KG1 (cell line): ENCODE measurements at regions not wholly inside any gene's neighbourhood (a gene's known extent, or its start where the extent isn't known, plus 50 kb on each side); places are given as distances from the start of the nearest gene placed in this dataset.

Source experiments
- DNase-seq: peaks from one replicate; lab custom pipeline; 2025; lab: John Stamatoyannopoulos, UW

DNA sequence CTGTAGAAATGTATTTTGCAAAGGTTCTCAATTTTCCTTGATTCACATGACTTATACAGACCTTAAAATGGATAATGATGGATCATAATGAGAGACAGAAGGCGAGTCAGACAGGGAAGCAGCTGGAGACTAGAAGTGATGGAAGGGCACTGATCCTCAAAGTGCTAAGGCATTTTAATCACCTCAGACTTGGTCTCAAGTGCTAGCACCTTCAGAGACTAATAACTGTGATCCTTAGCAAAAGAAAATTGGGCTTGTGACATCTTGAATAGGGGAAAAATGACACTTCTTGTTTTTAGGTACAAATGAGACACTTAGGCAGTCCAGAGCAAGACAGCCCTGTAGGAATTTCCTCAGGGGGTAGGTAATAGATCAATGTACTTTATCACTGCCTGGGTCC is 1011.7 kb downstream of the SQOR start:
- no peak for DNase-seq

DNA sequence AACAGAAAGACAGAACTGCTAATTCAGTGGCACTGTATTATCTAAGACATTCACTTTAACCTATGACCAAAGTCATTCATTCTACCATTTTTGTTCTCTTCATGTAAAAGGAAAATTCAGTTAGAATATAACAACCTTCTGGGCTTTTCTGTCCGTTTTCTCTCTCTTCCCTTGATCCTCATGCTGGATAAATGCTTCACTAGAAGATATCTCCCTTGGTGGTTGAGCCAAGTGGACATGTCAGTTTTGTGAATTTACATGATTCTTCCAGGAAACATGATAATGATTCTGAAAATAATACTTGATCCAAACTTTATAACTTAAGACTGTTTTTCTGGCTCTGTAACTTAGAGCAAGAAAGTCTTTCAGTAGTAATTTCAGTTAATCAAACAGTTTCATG is 1012.2 kb downstream of the SQOR start:
- no peak for DNase-seq

DNA sequence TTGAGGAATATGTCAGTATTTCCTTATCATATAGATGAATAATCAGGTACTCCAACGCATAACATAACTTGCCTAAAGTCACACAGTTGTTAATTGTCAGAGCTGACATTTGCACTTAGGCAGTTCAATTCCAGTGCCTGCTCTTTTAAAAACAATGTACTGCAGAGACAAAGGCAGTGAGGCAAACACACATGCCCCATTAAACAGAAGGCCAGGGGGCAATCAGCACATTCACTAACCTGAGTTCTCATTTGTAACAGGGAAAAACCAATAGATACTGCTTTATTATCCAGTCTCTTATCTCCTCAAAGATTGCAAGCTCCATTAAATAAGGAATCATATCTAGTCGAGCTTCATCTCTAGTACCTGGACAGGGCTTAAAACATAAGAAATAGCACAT is 1017.4 kb downstream of the SQOR start:
- DNase-seq = no peak

DNA sequence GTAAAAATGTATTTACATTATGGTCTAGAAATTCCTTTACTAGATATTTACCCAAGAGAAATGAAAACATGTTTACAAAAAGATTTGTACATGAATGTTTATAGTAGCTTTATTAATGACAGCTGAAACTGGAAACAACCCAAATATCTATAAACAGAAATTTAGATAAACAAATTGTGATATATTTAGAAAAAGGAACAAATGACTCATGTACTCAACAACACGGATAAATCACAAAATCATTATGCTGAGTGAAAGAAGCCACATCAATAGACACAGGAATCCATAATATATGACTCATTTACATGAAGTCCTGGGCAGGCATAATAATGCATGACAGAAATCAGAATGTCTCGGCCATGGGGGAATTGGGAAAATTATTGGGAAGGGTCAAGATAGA is 1020.2 kb downstream of the SQOR start:
- DNase-seq = no peak

DNA sequence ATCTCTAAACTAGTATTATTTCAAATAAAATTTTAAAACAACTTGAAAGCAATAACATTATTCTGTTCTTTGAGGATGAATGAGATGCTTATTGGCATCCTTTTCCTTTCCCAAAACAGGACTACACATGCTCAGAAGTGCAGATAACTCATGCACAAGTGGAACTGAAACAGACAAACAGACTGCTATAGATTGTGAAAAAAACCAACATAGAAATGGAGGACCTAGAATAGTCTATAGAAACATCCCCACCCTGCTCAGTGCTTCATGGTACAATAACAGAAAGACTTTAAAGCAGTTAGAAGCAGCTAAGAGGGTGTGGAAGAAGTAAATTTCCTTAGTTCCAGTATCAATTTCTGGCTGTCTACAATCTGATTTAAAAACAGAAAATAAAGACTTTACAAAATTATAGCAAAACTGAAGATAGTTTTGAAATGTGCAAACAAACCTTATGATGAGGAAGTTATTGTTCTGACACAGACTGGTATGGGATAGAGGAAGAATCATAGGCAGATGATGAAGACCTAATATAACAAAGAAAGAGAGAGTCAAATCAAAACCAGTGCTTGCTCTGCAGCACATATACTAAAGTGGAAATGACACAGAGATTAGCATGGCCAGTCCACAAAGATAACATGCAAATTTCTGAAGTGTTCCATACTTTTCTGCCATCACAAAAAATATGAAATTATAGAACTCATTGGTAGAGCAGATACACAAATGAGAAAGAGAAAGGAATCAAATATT is 1025.4 kb downstream of the SQOR start:
- DNase-seq = no peak

DNA sequence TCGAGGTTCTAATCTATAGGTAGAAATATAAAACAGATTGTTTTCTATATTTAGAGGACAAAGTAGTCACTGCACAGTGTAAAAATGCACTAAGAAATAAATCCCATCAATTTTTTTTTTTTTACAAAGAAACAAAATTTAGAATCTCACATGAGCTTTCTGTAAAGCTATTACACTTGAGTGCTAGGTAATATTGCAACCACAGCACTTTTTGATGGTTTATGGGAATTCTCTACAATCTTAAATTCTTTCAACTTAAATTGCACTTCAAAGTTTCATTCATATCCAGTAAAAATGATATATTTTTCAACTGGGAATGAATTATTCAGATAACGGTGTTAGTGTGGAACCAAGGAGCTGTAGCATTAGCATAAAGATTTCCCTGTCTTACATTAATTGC is 1035.4 kb downstream of the SQOR start:
- DNase-seq = no peak

DNA sequence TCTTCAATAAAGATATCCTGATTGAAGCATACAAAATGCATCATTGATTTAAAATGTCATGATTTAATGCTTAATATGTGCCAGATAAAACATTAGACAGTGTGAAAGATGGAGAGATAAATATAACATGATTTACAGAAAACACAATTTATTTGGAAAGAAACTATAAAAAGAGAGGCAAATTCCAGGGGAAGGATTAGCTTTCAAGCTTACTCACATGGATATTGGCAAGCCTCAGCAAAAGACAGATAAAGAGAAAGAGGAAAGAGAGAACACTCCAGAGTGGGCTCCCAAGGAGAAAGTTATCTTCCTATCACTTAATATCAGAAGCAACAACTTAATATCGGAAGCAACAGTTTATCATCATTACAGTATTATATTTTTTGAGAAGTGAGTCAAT is 1036.5 kb downstream of the SQOR start:
- DNase-seq = no peak

DNA sequence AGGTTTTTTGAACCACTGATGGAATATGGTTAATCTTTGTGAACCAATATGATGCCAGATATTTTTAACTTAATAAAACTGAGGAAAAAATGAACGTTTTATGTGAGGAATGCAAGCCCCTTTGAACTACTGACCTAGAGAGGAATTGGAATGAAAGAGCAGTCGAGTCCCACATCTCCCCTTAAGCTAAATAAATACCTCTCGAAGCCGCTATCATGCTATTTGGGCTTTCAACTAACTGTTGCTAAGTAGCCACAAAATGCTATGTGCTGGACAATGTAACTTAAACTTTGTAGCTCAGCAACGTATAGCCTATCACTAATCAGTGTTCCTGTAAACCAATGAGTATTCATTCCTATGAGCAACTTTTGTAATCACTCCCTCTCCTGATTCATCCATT is 1037.2 kb downstream of the SQOR start:
- no peak for DNase-seq

DNA sequence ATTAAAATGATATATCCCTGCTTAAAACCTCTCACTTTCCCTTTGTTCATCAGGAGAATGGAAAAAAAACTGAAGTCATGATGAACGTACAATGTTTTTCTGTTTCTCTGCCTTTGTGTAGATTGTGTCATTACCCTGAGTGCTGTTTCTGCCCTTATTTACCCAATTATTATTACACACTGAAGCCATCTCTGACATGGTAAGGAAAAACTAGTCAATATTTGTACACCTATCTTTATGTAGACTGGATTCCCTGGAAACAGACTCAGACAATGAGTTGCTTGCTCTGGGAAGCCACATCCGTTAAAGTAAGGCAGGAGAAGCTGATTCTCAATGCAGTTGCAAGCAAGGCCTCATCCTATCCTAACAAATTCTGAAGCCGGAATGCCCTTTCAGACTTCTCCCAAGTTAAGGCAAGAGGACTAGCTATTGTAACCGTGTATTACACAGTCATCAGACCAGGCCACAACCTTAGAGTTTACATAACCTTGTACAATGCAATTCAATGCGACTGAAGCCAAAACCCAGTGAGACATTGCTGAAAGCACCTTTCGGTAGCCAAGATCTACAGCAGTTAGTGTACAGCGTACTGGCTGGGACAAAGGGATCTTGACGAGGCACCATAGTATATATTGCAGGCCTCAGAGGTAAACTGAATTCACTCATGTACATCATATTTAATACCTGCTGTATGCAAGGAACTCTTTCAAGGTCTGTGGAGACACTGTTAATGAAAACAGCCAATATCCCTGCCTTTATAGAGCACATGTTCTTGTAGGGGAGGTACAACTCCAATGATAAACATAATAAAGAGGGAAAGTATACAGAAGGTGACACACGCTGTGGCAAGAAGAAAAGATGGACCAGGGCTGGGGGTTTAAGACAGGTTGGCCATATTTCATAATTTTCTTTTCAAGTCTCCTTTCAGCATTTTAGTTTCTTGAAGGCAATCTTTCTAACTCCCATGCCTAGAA is 1040.8 kb upstream of the SEMA6D start:
- no peak for DNase-seq

DNA sequence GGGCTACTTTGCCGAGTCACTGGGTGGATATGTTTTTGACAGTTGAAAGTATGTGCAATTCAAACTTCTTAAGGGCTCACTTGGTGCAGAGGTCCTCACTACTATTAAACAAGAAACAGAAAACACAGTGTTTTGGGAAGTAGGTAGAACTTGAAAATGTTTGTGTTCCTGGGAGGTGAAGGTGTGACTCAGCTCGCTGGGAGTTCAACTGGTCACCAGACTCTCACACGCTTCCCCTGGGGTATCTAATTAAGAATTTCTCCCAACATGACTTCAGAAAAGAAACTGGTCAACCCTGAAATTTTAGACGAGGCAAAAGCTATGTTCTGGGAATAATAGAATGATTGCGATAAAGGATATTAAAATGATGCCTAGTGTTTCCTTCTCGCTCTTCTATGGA is 1039.8 kb upstream of the SEMA6D start:
- DNase-seq = no peak

DNA sequence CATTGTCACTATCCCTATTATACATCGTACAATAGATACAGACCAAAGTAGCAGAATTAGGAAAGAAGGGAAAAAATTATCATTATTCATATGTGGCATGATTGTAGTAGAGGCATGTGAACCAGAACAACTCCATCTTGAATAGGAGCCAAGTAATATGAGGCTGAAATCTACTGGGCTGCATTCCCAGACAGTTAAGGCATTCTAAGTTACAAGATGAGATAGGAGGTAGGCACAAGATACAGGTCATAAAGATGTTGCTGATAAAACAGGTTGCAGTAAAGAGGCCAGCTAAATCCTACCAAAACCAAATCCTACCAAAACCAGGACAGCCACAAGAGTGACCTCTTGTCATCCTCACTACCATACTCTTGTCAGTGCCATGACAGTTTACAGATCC is 1035.4 kb upstream of the SEMA6D start:
- no peak for DNase-seq

DNA sequence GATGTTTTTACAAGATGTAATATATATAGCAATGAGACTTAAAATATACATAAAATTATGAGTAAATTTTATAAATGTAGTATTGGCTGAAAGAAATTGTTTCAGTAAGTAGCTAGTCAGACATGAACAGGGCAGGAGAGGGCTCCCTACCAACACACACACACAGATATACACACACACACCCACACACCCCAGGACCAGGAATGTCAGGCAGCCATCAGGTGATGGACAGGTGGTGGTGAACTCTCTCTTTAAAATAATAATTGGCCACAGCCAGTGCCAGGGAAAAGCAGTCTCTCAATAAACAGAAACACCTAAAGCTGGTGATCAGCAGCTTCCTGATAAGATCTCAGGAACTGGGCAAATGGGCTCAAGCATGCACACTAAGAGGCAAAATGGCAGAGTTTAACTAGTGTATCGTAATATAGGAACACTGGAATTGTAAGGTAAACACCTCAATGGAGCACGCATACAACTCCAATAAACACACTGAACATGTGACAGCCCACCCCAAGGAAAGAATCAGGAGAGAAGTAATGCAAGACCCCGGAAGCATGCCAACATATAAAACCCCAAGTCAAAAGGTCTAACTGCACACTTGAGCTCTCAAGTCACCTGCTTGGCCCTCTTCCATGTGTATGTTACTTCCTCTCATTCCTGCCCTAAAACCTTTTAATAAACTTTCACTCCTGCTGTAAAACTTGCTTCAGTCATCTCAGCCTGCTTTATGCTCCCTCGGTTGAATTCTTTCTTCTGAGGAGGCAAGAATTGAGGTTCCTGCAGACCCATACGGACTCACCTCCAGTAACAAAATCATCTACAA is 1034.1 kb upstream of the SEMA6D start:
- DNase-seq = no peak

DNA sequence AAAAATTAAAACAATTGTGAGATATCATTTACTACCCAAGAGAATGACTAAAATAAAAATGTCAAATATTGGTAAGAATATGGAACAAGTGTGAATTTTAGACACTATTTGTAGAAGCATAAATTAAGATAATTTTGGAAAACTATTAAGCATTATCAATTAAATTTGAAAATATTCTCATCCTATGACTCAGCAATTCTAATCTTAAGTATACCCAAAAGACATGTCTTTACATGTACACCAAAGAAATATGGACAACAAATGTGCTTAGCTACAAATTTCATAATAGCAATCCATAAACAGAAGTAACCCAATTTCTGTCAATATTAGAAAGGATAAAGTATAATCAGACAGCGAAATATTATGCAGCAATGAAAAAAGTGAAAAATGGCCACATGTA is 1032.2 kb upstream of the SEMA6D start:
- no peak for DNase-seq

DNA sequence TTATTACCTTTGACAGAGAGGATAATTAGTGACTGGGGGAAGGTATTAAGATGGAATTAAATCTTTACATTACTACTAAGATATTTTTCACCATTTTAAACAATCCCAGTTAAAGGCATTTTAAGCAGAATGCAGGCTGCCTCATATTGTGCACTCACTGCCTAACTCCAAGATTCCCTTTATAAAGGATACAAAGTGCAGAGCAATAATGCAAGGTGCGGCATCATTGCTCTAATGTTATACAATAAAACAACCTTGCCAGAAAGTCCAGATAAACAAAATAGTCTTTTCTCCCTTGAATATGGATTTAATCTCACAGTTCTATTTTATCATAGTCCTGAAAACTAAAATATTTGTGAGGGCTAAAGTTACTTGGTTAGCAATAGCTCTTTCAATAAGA is 1031.6 kb upstream of the SEMA6D start:
- DNase-seq = no peak

DNA sequence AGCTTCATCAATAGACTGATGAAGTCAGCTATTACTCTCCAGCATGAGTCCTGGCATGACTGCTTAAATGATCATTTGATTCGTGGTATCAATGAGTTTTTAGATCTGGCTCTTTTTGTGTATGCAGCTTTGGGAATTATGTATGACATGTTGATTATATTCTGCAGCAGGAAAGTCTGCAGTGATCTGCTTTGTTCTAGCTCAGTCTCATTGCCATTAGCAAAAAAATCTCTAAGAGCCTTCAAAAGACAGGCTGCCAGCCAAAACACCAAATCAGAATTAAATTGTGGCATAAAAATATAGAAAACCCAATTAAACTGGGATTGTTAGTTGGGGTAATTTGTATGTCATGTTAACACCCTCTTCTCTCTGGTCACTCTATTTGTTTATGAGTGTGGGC is 1021.0 kb upstream of the SEMA6D start:
- DNase-seq = no peak

DNA sequence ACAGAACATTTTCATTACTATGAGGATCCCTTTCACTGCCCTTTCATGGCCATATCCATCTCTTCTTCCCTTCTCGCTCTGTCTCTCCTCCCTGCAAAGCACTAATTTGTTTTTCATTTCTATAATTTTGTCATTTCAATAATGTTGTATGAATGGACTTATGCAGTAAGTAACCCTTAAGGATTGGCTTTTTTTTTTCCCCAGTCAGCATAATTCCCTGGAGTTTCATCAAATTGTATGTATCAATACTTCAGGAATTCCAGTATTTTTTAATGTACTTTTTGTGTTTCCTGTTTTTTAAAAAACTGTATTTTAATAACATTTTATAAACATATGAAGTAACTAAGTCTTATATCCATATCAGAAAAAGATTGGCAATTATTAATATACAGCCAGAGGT is 1016.0 kb upstream of the SEMA6D start:
- no peak for DNase-seq

DNA sequence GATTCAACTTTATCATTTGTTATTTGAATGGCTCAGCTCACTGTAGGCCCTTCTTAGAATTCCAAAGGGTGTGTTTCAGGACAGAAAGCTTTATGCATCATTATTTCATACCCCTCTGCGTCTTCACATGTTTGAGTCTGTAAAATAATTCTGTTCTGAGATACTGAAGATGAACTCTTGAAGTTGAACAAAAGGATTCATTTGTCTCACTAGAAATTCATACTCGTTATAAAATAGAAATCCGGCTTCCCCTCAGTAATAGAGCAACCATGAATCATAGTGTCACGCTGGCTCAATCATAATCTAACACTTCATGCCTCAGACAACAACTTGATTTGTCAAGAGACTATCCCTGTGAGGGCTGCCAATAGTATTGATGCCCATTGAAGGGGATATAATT is 1015.4 kb upstream of the SEMA6D start:
- no peak for DNase-seq

DNA sequence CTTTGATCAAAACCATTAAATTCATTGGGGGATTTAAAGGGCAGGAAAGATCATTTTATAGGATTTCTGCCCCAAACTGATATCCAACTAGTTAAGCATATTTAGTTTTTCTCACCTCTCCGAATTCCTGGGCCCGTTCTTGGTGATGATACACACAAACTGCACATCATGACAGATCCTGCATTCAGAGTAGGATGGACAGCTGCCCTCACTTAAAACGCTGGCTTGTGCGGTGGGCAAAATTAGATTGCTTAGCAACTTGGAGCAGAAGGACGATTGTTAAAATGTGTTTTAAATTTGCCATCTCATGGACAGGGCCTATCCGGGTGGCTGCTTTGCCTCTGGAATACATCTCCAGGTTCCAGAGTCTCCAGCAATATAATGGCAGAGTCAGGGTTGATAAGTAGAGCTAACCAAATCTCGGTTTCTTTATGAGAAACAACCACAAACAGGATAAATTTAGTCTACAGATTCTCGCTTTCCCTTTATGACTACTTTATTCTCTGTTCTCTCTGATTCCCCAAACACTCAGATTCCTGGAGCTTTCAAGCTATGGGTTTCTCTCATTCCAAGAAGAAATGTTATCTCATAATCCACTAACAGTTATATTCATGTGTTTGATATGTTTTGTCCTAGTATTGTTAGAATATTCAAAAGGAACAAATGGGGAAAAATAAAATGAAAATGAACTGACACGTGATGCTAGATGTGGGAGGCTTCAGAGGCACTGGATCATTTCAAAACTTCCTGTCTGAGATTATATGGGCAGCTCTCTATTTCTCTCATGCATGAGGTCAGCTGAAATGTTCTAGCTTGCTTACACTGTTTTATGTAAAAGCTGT is 1014.1 kb upstream of the SEMA6D start:
- DNase-seq = no peak

DNA sequence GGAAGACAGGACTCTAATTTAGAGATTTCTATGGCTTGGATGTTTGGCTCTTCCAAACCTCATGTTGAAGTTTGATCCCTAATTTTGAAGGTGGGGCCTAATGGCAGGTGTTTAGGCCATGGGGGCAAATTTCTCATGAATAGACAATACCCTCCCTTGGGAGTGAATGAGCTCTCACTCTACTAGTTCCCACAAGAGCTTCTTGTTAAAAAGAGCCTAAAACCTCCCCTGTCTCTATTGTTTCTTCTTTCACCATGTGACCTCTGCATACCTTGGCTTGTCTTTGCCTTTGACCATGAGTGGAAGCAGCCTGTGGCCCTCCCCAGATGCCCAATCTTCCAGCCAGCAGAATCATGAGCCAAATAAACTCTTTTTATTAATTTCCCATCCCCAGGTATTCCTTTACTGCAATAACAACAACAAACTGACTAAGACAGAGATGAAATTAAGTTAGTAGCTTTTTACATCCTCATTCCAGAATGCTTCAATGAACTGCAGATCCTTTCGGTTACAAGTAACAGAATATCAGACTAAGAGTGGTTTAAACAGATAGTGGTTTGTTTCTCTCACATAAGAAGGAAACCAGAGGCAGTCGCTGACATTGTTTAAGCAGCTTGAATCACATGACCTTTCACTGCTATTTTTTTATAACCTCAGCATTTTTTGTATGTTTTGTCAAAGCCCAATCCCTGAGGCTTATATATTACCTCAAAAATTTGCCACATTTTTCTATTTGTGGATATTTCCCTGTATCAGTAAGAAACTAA is 1013.3 kb upstream of the SEMA6D start:
- no peak for DNase-seq

DNA sequence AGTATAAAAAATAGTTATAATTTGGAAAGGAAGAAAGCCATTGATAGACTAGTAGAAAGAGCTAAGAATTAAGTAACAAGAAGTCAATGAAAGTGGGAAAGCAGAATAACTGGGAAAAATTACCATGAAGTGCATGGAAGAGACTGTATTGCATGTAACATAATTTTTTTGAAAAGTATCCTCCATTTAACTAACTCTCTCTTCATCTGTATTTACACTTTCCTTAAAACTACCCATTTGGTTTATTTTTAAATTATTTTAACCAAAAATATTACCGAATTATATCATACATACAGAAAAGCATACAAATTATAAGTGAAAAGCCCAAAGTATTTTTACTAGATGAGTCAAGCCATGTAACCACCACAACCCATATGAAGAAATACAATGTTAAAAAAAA is 1009.9 kb upstream of the SEMA6D start:
- DNase-seq = no peak

DNA sequence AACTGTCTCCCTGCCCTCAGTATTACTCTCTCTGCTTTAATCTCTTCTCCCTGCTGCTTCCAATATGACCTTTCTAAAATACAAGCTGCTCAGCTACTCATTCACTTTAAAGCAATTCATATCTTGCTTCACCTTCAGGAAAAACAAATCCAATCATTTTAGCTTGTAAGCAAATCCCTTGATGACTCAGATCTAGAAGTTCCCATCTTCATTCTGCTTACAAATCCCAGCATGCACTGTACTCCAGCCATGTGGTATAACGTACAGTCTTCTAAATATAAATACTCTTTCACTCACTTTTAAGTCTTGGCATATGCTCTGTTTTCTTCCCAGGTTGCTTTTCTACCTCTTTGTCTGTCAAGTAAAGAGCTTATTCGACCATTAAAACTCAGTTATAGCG is 1009.1 kb upstream of the SEMA6D start:
- no peak for DNase-seq
